Esophagus squamous epithelium (tissue), 4 donors: ENCODE measurements at regions not wholly inside any gene's neighbourhood (a gene's known extent, or its start where the extent isn't known, plus 50 kb on each side); places are given as distances from the start of the nearest gene placed in this dataset.

Experiments used
- CTCF ChIP-seq, 6 experiments: fragments of 450-650 bp in 4 of 6; fragments of 200-600 bp in 2 of 6; sonication (generic) in 2 of 6; IDR thresholded peaks; one replicate each; pipeline ENCODE4 v1.5.1; 2016 to 2019; ENCODE audit warnings: antibody characterized with exemption in 6 of 6, mild to moderate bottlenecking in 4 of 6, moderate library complexity in 4 of 6
- POLR2A ChIP-seq, 4 donors: fragments of 450-650 bp; IDR thresholded peaks; one replicate each; pipeline ENCODE4 v1.6.1; 2017; ENCODE audit warnings: antibody characterized with exemption in 4 of 4, mild to moderate bottlenecking in 4 of 4, moderate library complexity in 3 of 4

- TF ChIP-seq CTCF (IDR thresholded peaks at IDR 0.05): no peak
- no peak for TF ChIP-seq POLR2A (IDR thresholded peaks at IDR 0.05)
Measured at GRCh38 chr4:36012503-36012902, 231.8 kb downstream of the ARAP2 start.
